Endothelial cell of umbilical vein (primary cell): ENCODE measurements at regions not wholly inside any gene's neighbourhood (a gene's known extent, or its start where the extent isn't known, plus 50 kb on each side); places are given as distances from the start of the nearest gene placed in this dataset.

Experiments
- BruUV-seq: library from RNA; stranded (reverse); fragments of 400-500 nt; replicated peaks from 2 replicates; lab custom pipeline; 2021; lab: Mats Ljungman, UMichigan
- CTCF ChIA-PET: fragments of 300-600, 350-600 bp; sonication (Branson Sonifier 250); formaldehyde crosslinking; loops from one replicate; lab custom pipeline; 2021; ENCODE audit warnings: antibody characterized with exemption, inconsistent platforms; lab: Charles Lee
- POLR2A ChIA-PET: fragments of 300-600, 350-600 bp; sonication (Branson Sonifier 250); formaldehyde crosslinking; loops from one replicate; lab custom pipeline; 2021; ENCODE audit warnings: antibody characterized with exemption, inconsistent platforms; lab: Charles Lee
- DNase-seq: peaks from one replicate; pipeline ENCODE4 v3.0.0-alpha.2; 2011; ENCODE audit warnings: low read depth, low spot score
- FAIRE-seq: peaks from 2 replicates; lab custom pipeline; 2011; peaks lifted over from hg19 to GRCh38; lab: Jason Lieb, UNC
- H2AFZ ChIP-seq: 2 replicates; pipeline ENCODE4 v1.6.0; 2012; ENCODE audit warnings: low read depth, low read length, control low read depth, inconsistent platforms
- H3K27ac ChIP-seq: 2 replicates; pipeline ENCODE4 v1.5.1; 2011; ENCODE audit warnings: low read depth, mild to moderate bottlenecking, control low read depth, low read length, moderate library complexity; ENCODE audit not compliant: insufficient read depth
- H3K27me3 ChIP-seq, 2 experiments: 2 replicates each; pipeline versions ENCODE4 v1.6.0 to v1.6.1; 2011; ENCODE audit warnings: low read length in 2 of 2, mixed read lengths in 1 of 2; ENCODE audit not compliant: control insufficient read depth in 2 of 2, insufficient read depth in 2 of 2
- H3K36me3 ChIP-seq, 2 experiments: 2 replicates in 1 of 2; 3 replicates in 1 of 2; pipeline ENCODE4 v1.5.1; 2011; ENCODE audit warnings: low read length in 2 of 2, mild to moderate bottlenecking in 1 of 2, moderate library complexity in 1 of 2; ENCODE audit not compliant: control insufficient read depth in 2 of 2, insufficient read depth in 2 of 2; ENCODE audit errors: extremely low read depth in 1 of 2
- H3K4me1 ChIP-seq: 3 replicates; pipeline ENCODE4 v1.5.1; 2011; ENCODE audit warnings: mild to moderate bottlenecking, low read length; ENCODE audit not compliant: control insufficient read depth, insufficient read depth; ENCODE audit errors: extremely low read depth
- H3K4me2 ChIP-seq: 2 replicates; pipeline ENCODE4 v1.6.1; 2011; ENCODE audit warnings: low read length, control low read depth, mixed read lengths; ENCODE audit not compliant: insufficient read depth
- H3K4me3 ChIP-seq, 3 experiments: fragments of 200-600 bp in 1 of 3; sonication (generic), shearing (Covaris generic) in 1 of 3; replicated peaks in 1 of 3; 2 replicates each; pipeline ENCODE4 v1.5.1; 2011 to 2016; ENCODE audit warnings: control low read depth in 3 of 3, low read length in 3 of 3, mild to moderate bottlenecking in 2 of 3, inconsistent platforms in 1 of 3, low read depth in 1 of 3, moderate library complexity in 1 of 3; ENCODE audit not compliant: insufficient read depth in 1 of 3
- H3K79me2 ChIP-seq: 2 replicates; pipeline ENCODE4 v1.6.0; 2012; ENCODE audit warnings: low read length, inconsistent platforms; ENCODE audit not compliant: control insufficient read depth, insufficient read depth
- H3K9ac ChIP-seq: replicated peaks from 2 replicates; pipeline ENCODE3; 2011; ENCODE audit warnings: low read length, control low read depth; ENCODE audit not compliant: insufficient read depth; ENCODE audit errors: extremely low read depth
- H3K9me1 ChIP-seq: replicated peaks from 3 replicates; pipeline ENCODE4 v1.6.0; 2011; ENCODE audit warnings: mild to moderate bottlenecking, low read length; ENCODE audit not compliant: control insufficient read depth, insufficient read depth; ENCODE audit errors: extremely low read depth
- H3K9me3 ChIP-seq: replicated peaks from 2 replicates; pipeline ENCODE4 v1.5.1; 2012; ENCODE audit warnings: low read length, inconsistent platforms; ENCODE audit not compliant: control insufficient read depth, insufficient read depth
- H4K20me1 ChIP-seq: replicated peaks from 2 replicates; pipeline ENCODE3; 2011; ENCODE audit warnings: mild to moderate bottlenecking, low read length; ENCODE audit not compliant: control insufficient read depth, insufficient read depth; ENCODE audit errors: extremely low read depth
- POLR2A ChIP-seq: IDR thresholded peaks from 2 replicates; pipeline ENCODE4 v1.6.1; 2012; ENCODE audit warnings: low read depth, mild to moderate bottlenecking, control low read depth, low read length
- POLR2AphosphoS5 ChIP-seq: IDR thresholded peaks from 2 replicates; pipeline ENCODE4 v1.6.1; 2012; ENCODE audit warnings: low read depth, mild to moderate bottlenecking, control low read depth, low read length, moderate library complexity; ENCODE audit not compliant: insufficient read depth
- dilution Hi-C: fragments of 300-500 bp; cut with MboI; formaldehyde crosslinking; loops from one replicate; pipeline ENCODE4 v1.15.0; 2019; ENCODE audit warnings: low sequenced_read_pairs; ENCODE audit not compliant: extremely low pct_ligation_motif_present
- intact Hi-C: fragments of 100-400 bp; cut with micrococcal nuclease; formaldehyde crosslinking; loops from one replicate; pipeline ENCODE4 v1.10.0; 2022
- TF ChIP-seq, protein P1 (sequence below), 2 donors: IDR thresholded peaks; 1 replicate in 1 of 2; 2 replicates in 1 of 2; pipeline ENCODE4 v1.5.1; 2011; ENCODE audit warnings: low read length in 2 of 2, mild to moderate bottlenecking in 2 of 2, moderate library complexity in 2 of 2, control low read depth in 1 of 2, inconsistent platforms in 1 of 2, low read depth in 1 of 2; ENCODE audit not compliant: insufficient read depth in 1 of 2; ENCODE audit errors: extremely low read depth in 1 of 2

DNA sequence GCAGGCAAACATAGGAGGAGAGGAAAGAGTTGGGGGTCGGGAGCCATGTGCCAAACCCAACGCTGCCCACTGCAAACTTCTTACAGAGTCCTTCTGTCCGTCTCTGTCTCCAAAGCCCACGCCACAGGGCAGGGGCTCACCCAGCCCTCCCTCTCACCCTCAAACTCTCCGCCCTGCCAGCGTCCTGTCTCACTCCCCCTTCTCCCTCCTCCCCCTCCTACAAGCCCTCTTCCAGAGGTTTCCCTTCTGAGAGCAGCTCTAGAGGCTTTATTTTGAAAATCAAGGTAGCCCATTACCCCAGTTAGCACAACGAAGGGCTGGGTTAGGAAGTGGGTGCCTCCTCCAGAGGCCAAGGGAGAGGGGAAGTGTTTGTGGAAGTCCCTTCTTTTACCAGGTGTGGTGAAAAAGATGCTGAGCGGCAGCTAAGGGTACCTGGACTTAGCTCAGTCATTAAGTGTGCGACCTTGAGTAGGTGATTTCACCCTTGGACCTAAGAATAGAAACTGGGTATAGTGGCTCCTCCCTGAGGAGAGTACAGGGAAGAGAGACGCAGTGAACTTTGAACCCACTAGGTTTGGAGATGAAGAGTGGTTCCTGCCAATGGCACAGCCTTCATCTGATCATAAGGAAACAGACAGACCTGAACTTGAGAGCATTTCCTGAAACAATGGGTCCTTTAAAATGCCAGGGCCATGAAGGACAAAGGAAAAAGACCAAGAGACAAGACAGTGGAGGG is 123.8 kb downstream of the BANF2 start:
- no peak overlapping the region for H2AFZ ChIP-seq
- H3K36me3 ChIP-seq: no peaks in the 10 kb centered on the region
- FAIRE-seq: no peak
- no peak overlapping the region for H3K4me2 ChIP-seq
- ChIA-PET POLR2A (no interaction called here), CTCF (interaction anchor here (1.0 kb wide), 1 partner anchor 169 kb away, joined by 3 read pairs; no protein-coding TSS in a partner anchor)
- H3K4me1 ChIP-seq: peaks cover 8% of the 10 kb centered on the region
- no TSS peak for BruUV-seq
- no peak overlapping the region for H3K4me3 ChIP-seq
- H3K79me2 ChIP-seq: no peaks in the 10 kb centered on the region
- no peaks in the 10 kb centered on the region for H3K9me1 ChIP-seq
- TF ChIP-seq POLR2AphosphoS5 (no peak), POLR2A (no peak)
- TF ChIP-seq, protein P1, sequence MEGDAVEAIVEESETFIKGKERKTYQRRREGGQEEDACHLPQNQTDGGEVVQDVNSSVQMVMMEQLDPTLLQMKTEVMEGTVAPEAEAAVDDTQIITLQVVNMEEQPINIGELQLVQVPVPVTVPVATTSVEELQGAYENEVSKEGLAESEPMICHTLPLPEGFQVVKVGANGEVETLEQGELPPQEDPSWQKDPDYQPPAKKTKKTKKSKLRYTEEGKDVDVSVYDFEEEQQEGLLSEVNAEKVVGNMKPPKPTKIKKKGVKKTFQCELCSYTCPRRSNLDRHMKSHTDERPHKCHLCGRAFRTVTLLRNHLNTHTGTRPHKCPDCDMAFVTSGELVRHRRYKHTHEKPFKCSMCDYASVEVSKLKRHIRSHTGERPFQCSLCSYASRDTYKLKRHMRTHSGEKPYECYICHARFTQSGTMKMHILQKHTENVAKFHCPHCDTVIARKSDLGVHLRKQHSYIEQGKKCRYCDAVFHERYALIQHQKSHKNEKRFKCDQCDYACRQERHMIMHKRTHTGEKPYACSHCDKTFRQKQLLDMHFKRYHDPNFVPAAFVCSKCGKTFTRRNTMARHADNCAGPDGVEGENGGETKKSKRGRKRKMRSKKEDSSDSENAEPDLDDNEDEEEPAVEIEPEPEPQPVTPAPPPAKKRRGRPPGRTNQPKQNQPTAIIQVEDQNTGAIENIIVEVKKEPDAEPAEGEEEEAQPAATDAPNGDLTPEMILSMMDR (IDR thresholded peaks at IDR 0.05; ENCODE audit: extremely low read depth in 1 of 2, insufficient read depth in 1 of 2, low read depth in 1 of 2, low read length in 2 of 2): no peak
- dilution Hi-C loops (no loop called here), intact Hi-C loops (no loop called here)
- no peak for DNase-seq
- H3K27me3 ChIP-seq: no peaks in the 10 kb centered on the region
- no peak overlapping the region for H3K9ac ChIP-seq
- H3K9me3 ChIP-seq: no peaks in the 10 kb centered on the region
- H3K27ac ChIP-seq: no peak overlapping the region
- no peaks in the 10 kb centered on the region for H4K20me1 ChIP-seq
